ENCODE measurements at regions not wholly inside any gene's neighbourhood (a gene's known extent, or its start where the extent isn't known, plus 50 kb on each side); places are given as distances from the start of the nearest gene placed in this dataset.

- intact Hi-C loops (cut with micrococcal nuclease) (no loop called here), dilution Hi-C loops (cut with HindIII; ENCODE audit: low sequenced_read_pairs, unreplicated experiment) (no loop called here), in situ Hi-C loops (cut with MboI; ENCODE audit: low sequenced_read_pairs) (no loop called here)
- Histone ChIP-seq H3K9me1 (ENCODE audit: insufficient read depth, low read length) (no peaks in the 10 kb centered on the region), H3K36me3 (ENCODE audit: control insufficient read depth, insufficient read depth, low read length) (no peaks in the 10 kb centered on the region), H3K79me1 (ENCODE audit: low read depth in 1 of 2, low read length in 2 of 2) (no peaks in the 10 kb centered on the region), H3K9ac (ENCODE audit: low read depth, low read length) (no peak overlapping the region), H2BK20ac (ENCODE audit: low read depth, low read length) (no peak overlapping the region), H3K4me3 (ENCODE audit: insufficient read depth, low read depth, low read length) (no peak overlapping the region), H2AK9ac (replicated peaks; ENCODE audit: low read depth, low read length, poor library complexity) (no peak overlapping the region), H3K23ac (ENCODE audit: low read depth, low read length) (no peak overlapping the region), H3K4ac (ENCODE audit: low read depth, low read length) (no peak overlapping the region), H3K18ac (ENCODE audit: low read depth, low read length) (no peak overlapping the region), H4K8ac (ENCODE audit: low read depth in 2 of 2, low read length in 2 of 2) (no peak overlapping the region), H2BK120ac (ENCODE audit: low read depth, low read length) (no peak overlapping the region), H3K14ac (replicated peaks; ENCODE audit: low read depth, low read length) (no peak overlapping the region), H2AFZ (replicated peaks; ENCODE audit: low read length, poor library complexity) (no peak overlapping the region), H4K5ac (ENCODE audit: low read depth, low read length) (no peak overlapping the region), H4K91ac (ENCODE audit: insufficient read depth, low read depth, low read length) (no peak overlapping the region), H3K27me3 (ENCODE audit: control insufficient read depth, insufficient read depth, low read length) (no peaks in the 10 kb centered on the region), H2BK5ac (ENCODE audit: low read depth, low read length, poor library complexity, severe bottlenecking) (no peak overlapping the region), H3K4me2 (ENCODE audit: low read depth, low read length) (no peak overlapping the region), H3K56ac (ENCODE audit: extremely low read depth, insufficient read depth, low read length) (no peak overlapping the region), H3K27ac (ENCODE audit: insufficient read depth, low read length) (no peak overlapping the region), H2AK5ac (ENCODE audit: low read depth, low read length) (no peak overlapping the region), H3K4me1 (ENCODE audit: control insufficient read depth, insufficient read depth, low read length) (no peaks in the 10 kb centered on the region), H3K9me3 (ENCODE audit: control insufficient read depth, insufficient read depth, low read length) (no peaks in the 10 kb centered on the region), H4K20me1 (ENCODE audit: insufficient read depth, low read length) (no peaks in the 10 kb centered on the region; the same call in 1 of the 2 replicates), H2BK15ac (ENCODE audit: low read depth, low read length) (no peak overlapping the region)
- CTCF ChIA-PET = no interaction called here
- no peak for DNase-seq
- no TSS peak for BruUV-seq (replicated peaks)
- ATAC-seq (ENCODE audit: low read depth) = no peak
- POLR2A ChIA-PET (ENCODE audit: unreplicated experiment) = no interaction called here
- TF ChIP-seq SMC3 (IDR thresholded peaks at IDR 0.05; ENCODE audit: low read depth, low read length) = no peak
- no peak for TF ChIP-seq MAFK (IDR thresholded peaks at IDR 0.05; ENCODE audit: low read depth, low read length)
- 100% methylated on average over 3 of the region's 6 CpGs; no CpG with 5 or more reads in 1 of the 2 experiments for WGBS, 2 experiments (ENCODE audit: extremely low coverage in 2 of 2, insufficient read length in 1 of 2)
Observed at GRCh38 chr2:18342901-18343300, 217.6 kb downstream of the RDH14 start.

Measured in IMR-90 (cell line).